ENCODE measurements at regions not wholly inside any gene's neighbourhood (a gene's known extent, or its start where the extent isn't known, plus 50 kb on each side); places are given as distances from the start of the nearest gene placed in this dataset.

- TF ChIP-seq EP300 (IDR thresholded peaks at IDR 0.05) (no peak), CTCF (IDR thresholded peaks at IDR 0.05) (no peak)
Observed at GRCh38 chr1:96291468-96291867, 430.1 kb upstream of the PTBP2 start.

Data from sigmoid colon (tissue), 4 donors.